Posterior cingulate gyrus (tissue), 11 donors: ENCODE measurements at regions not wholly inside any gene's neighbourhood (a gene's known extent, or its start where the extent isn't known, plus 50 kb on each side); places are given as distances from the start of the nearest gene placed in this dataset.
A peak's percentile ranks its signal among the peaks of the same experiment; 100 is the strongest.

Experiments used
- DNase-seq, 10 donors: peaks; one replicate each; pipeline versions ENCODE4 v3.0.0 to v3.0.0-alpha.2; 2020 to 2021; ENCODE audit warnings: mixed read lengths in 3 of 10
- intact Hi-C: fragments of 100-400 bp; cut with DNase I; formaldehyde crosslinking; loops from one replicate; pipeline ENCODE4 v1.15.1; 2023

DNA sequence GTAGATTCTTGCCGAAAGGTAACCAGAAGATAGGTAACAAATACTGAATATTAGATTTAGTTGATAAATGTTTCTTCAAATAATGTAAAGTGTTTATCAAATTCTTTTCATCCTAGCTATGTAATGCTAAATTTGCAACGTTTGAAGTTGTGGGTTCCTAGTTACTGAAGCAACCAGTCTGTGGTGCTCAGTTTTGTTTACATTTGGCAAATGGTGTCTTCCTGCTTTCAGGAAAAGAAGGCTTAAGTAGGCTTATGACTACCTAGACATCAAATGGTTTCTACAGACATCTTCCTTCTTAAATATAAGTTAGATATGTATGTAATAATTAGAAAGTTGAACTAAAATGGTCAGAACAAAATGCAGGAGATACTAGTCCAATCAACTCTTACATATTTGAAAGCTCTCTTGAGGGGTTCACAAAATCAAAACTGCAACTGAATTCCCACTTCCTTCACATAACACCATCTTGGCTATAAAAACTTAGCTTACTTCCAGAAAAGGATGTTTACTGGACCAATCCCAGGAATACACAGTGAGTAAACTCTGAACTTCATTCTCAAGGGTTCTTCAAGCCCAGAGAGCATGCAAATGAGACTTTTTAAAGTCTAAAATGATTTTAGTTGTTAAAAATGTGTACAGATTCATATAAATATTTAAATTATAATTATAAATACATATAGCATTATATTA lies 125.7 kb upstream of the ITGA1 start:
- intact Hi-C loops = loop anchor here (10.0 kb wide), 1 partner anchor 253 kb away; no protein-coding TSS in a partner anchor
- DNase-seq = no peak

GRCh38 chr5:52665559-52665958 lies 122.2 kb upstream of the ITGA1 start:
- DNase-seq = no peak
- intact Hi-C loops = loop anchor here (10.0 kb wide), 1 partner anchor 249 kb away; no protein-coding TSS in a partner anchor

DNA sequence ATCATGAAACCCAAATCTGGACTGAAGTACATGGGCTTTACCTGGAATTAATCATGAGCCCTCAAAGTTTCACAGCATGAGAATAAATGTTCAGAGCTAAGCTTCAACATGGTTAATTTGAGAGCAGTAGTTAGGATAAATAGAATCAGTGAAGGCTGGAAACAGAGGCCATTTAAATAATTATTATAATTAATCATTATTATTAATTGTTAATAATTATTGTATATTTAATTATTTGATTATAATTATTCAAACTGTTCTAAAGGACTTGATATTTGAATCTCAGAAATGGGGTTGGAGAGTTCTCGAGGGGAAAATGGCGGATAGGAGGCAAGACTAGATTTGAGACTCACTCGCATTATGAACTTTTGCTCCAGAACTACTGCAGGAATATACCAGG lies 119.6 kb upstream of the ITGA1 start:
- DNase-seq = no peak
- intact Hi-C loops = loop anchor here (10.0 kb wide), 1 partner anchor 247 kb away; no protein-coding TSS in a partner anchor

GRCh38 chr5:52668544-52669185 lies 119.1 kb upstream of the ITGA1 start:
- peak in 4 of 10 donors; percentile 21 to 81 (median 52) for DNase-seq
- intact Hi-C loops = loop anchor here (10.0 kb wide), 1 partner anchor 246 kb away; no protein-coding TSS in a partner anchor

DNA sequence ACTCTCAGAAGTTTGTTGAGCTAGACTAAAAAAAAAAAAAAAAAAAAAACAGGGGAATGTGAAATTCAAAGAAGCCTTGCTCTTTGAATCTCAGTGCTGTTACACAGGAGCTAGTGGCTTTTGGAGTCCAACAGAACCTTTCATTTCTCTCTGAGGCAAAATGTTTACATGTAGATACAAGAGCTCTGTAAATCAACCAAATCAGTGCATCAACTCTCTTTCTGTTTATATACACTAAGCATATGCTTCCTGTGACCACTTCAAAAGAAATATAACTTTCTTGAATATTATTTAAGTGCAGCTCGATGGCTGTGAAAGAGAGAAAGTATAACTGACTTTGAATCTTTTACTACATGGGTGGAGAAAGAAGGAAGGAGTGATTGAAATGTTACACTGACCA lies 115.3 kb upstream of the ITGA1 start:
- DNase-seq = no peak
- intact Hi-C loops = no loop called here

GRCh38 chr5:52673495-52673894 lies 114.2 kb upstream of the ITGA1 start:
- intact Hi-C loops = no loop called here

GRCh38 chr5:52674815-52675545 lies 112.7 kb upstream of the ITGA1 start:
- intact Hi-C loops = no loop called here
- DNase-seq = no peak

More at GRCh38 chr5:52673495-52673894, 114.2 kb upstream of the ITGA1 start:
- no peak for DNase-seq

DNA sequence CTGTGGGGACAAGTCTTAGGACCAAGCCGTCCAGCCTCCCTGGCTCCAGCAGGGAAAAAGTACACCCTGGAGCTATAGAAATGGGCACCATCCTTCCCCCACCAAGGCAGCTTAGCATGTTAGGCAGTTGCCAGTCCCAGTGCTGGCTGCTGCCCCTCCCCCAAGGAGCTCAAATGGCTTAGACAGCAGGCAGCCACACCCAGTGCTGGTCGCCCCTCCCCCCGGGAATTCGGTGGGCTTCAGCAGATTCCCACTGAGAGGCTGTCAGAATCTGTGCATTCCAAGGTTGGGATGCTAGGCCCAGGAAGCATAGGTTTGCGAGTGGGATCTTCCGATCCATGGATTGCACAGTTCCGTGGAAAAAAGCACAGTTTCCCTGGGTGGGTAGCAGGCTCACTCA lies 105.2 kb upstream of the ITGA1 start:
- intact Hi-C loops = no loop called here
- DNase-seq = peak in 1 of 10 donors; percentile 53

DNA sequence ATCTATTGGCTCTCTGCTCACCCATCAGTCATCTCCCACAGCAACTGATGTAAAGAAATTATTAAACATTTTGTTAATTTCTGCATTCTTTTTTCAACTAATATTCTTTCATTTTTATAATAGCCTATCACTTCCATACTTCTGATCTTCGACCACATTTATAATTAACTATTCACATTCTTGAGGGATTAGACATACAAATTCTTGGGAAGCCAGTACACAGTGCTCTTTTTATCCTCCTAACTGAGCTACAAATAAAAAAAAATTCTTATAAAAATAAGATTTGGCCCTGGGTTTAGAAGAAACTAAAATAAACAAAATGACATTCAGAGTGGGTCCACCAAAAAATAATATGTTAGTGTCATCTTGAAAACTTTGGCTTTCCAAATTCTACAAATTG lies 103.7 kb upstream of the ITGA1 start:
- DNase-seq = no peak
- intact Hi-C loops = no loop called here

- intact Hi-C loops = no loop called here
- DNase-seq = no peak
Observed at GRCh38 chr5:52685566-52685965, 102.2 kb upstream of the ITGA1 start.

GRCh38 chr5:52685971-52686370 lies 101.7 kb upstream of the ITGA1 start:
- no peak for DNase-seq
- intact Hi-C loops = no loop called here

GRCh38 chr5:52690236-52690768 lies 97.4 kb upstream of the ITGA1 start:
- intact Hi-C loops = loop anchor here (10.0 kb wide), 1 partner anchor 224 kb away; no protein-coding TSS in a partner anchor
- no peak for DNase-seq

GRCh38 chr5:52692039-52692438 lies 95.7 kb upstream of the ITGA1 start:
- DNase-seq = no peak

DNA sequence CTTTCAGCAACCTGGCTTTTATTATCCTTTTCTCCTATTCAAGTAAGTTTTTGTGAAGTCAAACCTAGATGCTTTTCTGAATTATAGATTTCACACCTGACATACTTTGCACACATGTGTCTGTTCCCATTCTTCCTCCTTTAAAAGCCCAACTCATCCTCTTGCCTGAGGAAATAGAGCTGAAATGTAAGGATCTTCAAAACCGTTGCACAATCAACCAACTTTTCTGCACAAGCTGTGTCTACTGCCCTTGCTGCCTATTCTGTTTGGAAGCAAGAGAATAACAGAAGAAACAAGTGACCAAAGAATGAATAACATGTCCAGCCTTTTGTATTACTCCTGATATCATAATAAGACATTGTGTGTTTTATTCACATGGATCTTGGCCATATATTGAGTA lies 95.1 kb upstream of the ITGA1 start:
- intact Hi-C loops = loop anchor here (10.0 kb wide), 1 partner anchor 222 kb away; no protein-coding TSS in a partner anchor
- no peak for DNase-seq

More at GRCh38 chr5:52692039-52692438, 95.7 kb upstream of the ITGA1 start:
- intact Hi-C loops = loop anchor here (10.0 kb wide), 1 partner anchor 223 kb away; no protein-coding TSS in a partner anchor

DNA sequence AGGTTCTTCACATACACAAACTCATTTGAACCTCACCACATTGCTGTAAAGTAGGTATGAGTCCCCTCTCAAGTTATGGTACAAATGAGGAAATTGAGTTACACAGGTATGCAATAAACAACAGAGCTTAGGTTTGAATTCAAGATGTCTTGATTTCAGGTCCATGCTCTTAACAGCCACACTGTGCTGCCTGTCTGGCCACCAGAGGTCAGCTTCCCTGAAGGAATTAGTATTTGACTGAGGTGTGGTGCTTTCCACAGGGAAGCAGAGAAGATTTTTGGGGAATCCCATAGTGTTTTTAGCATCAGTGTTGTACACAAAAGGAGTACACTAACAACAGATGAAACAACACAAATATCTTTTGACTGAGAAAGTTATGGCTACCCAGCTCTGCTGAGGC lies 94.4 kb upstream of the ITGA1 start:
- DNase-seq = peak in 1 of 10 donors; percentile 41
- intact Hi-C loops = loop anchor here (10.0 kb wide), 1 partner anchor 222 kb away; no protein-coding TSS in a partner anchor

GRCh38 chr5:52693836-52694235 lies 93.9 kb upstream of the ITGA1 start:
- intact Hi-C loops = loop anchor here (10.0 kb wide), 1 partner anchor 221 kb away; no protein-coding TSS in a partner anchor
- DNase-seq = no peak

DNA sequence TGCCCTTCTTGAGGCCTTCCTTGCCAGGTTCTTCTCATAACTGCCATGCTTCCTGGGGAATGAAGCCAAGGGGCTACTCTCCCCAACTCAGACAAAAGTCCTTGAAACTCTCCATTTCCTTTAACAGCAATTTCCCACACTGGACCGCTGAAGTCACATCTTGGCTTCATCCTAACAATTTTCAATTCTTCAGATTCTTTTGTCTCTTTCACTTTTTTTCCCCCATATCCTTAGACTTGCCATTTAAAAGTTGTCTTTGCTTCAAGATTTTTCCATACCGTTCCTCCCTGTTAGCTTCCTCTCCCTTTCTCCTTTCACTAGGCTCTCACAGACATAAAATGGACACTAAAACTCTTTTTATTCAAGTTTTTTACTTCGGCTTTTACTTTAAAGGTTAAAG lies 93.1 kb upstream of the ITGA1 start:
- DNase-seq = no peak
- intact Hi-C loops = loop anchor here (10.0 kb wide), 1 partner anchor 220 kb away; no protein-coding TSS in a partner anchor

DNA sequence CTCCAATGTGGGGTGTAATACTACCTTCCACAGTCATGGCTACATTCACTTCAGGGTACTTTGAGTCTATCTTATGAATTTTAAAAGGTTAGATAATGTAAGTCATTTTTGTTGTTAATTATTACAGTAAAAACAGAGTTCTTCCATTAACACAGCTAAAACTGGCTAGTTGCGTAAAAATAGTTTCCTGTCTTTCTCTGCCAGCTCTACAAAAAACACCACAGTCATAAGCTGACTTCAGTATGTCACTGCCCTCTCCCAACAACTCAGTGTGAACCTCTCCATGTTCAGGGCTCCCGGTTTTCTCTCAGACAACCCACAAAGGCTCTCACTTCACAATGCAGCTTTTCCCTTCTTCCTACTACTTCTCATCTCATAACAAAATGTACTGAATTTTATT lies 84.8 kb upstream of the ITGA1 start:
- intact Hi-C loops = no loop called here
- DNase-seq = no peak

DNA sequence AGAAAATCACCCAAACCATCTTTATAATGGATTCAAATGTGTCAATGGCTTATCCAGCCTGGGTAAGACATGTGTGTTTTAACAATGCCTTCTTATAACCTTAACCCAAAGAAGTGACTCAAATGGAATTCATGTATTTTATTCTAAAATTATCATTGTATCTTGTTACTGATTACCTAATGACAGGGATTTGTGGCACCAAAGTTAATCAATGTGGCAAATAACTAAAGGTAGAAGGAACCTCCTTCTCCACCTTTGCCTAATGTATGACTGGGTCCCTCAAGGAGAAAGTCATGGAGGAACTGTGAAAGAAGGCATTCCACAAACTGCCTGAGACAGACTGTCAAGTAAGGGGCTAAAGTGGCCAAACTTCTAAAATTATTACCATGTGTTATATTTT lies 84.4 kb upstream of the ITGA1 start:
- intact Hi-C loops = no loop called here
- no peak for DNase-seq

- intact Hi-C loops = no loop called here
- DNase-seq = no peak
Observed at GRCh38 chr5:52705720-52706119, 82.0 kb upstream of the ITGA1 start.

DNA sequence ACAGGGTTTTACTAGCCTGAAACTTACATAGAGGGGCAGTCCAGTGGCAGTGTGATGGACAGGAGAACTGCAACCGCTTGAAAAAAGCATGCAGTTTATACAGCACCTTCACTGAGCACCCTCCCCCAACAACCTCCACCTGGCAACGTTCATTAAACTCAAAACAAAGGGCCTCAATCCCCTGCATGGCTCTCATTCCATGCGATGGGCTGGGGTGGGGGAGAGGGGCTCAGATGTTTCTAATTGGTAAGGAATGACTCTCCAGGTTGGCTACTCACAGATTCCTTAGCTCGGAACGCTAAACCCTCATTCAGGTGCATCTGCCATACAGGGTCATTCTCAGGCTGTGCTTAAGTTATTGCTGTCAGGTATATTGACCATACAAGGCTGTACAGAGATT lies 80.9 kb upstream of the ITGA1 start:
- no peak for DNase-seq
- intact Hi-C loops = no loop called here
